Neuron (in vitro differentiated cells): ENCODE measurements at regions not wholly inside any gene's neighbourhood (a gene's known extent, or its start where the extent isn't known, plus 50 kb on each side); places are given as distances from the start of the nearest gene placed in this dataset.

Source experiments
- H2AFZ ChIP-seq: one replicate; pipeline ENCODE4 v1.6.1; 2013; ENCODE audit warnings: low read depth, mild to moderate bottlenecking, inconsistent platforms, low read length, moderate library complexity
- H3K27me3 ChIP-seq: one replicate; pipeline ENCODE4 v1.6.1; 2013; ENCODE audit warnings: low read length; ENCODE audit not compliant: insufficient read depth
- H3K36me3 ChIP-seq: one replicate; pipeline ENCODE4 v1.6.1; 2013; ENCODE audit warnings: low read length; ENCODE audit not compliant: insufficient read depth
- H3K4me1 ChIP-seq: one replicate; pipeline ENCODE4 v1.6.1; 2013; ENCODE audit warnings: low read length; ENCODE audit not compliant: insufficient read depth
- H3K4me3 ChIP-seq: 2 replicates; pipeline ENCODE4 v1.5.1; 2013; ENCODE audit warnings: mild to moderate bottlenecking, low read length, moderate library complexity
- H3K9me3 ChIP-seq: one replicate; pipeline ENCODE4 v1.6.1; 2013; ENCODE audit warnings: low read length

- Histone ChIP-seq H3K36me3 (no peaks in the 10 kb centered on the region), H3K4me1 (no peaks in the 10 kb centered on the region), H3K9me3 (no peaks in the 10 kb centered on the region), H3K27me3 (no peaks in the 10 kb centered on the region), H3K4me3 (no peak overlapping the region), H2AFZ (no peak overlapping the region)
Measured at GRCh38 chr2:106704798-106705197, 181.2 kb downstream of the ST6GAL2 start.

DNA sequence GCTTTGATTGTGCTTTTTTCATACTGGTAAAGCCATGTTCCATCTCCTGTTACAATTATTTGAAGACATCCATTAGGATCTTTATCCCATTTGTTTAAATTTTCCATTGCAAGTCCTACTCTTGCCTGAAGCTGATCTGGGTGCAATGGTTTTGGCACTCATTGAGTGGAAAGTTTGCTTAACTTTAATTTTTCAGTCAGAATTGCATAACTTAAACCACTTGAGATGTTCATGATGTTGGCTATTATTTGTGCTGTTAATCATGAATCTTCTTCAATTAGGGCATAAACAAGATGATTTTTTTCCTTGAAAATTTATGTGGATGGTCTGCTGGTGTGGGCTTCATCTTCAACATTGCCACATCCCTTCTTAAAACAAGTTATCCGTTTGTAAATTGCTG lies 180.1 kb downstream of the ST6GAL2 start:
- Histone ChIP-seq H3K36me3 (no peaks in the 10 kb centered on the region), H3K4me3 (no peak overlapping the region), H3K27me3 (no peaks in the 10 kb centered on the region), H3K4me1 (no peaks in the 10 kb centered on the region), H3K9me3 (no peaks in the 10 kb centered on the region), H2AFZ (no peak overlapping the region)

GRCh38 chr2:106706283-106706682 lies 179.7 kb downstream of the ST6GAL2 start:
- Histone ChIP-seq H3K27me3 (no peaks in the 10 kb centered on the region), H3K9me3 (no peaks in the 10 kb centered on the region), H3K36me3 (no peaks in the 10 kb centered on the region), H3K4me3 (no peak overlapping the region), H3K4me1 (no peaks in the 10 kb centered on the region), H2AFZ (no peak overlapping the region)

- no peaks in the 10 kb centered on the region for H3K27me3 ChIP-seq
- H3K9me3 ChIP-seq = no peaks in the 10 kb centered on the region
- H3K36me3 ChIP-seq = no peaks in the 10 kb centered on the region
Measured at GRCh38 chr2:106708209-106708608, 177.8 kb downstream of the ST6GAL2 start.

GRCh38 chr2:106709229-106709628 lies 176.7 kb downstream of the ST6GAL2 start:
- Histone ChIP-seq H2AFZ (no peak overlapping the region), H3K36me3 (no peaks in the 10 kb centered on the region), H3K4me3 (no peak overlapping the region), H3K27me3 (no peaks in the 10 kb centered on the region), H3K9me3 (no peaks in the 10 kb centered on the region), H3K4me1 (no peaks in the 10 kb centered on the region)

More at GRCh38 chr2:106708209-106708608, 177.8 kb downstream of the ST6GAL2 start:
- Histone ChIP-seq H2AFZ (no peak overlapping the region), H3K4me3 (no peak overlapping the region), H3K4me1 (no peaks in the 10 kb centered on the region)

- Histone ChIP-seq H3K4me1 (no peaks in the 10 kb centered on the region), H2AFZ (no peak overlapping the region), H3K36me3 (no peaks in the 10 kb centered on the region), H3K9me3 (no peaks in the 10 kb centered on the region), H3K4me3 (no peak overlapping the region), H3K27me3 (no peaks in the 10 kb centered on the region)
Measured at GRCh38 chr2:106719222-106719621, 166.7 kb downstream of the ST6GAL2 start.

GRCh38 chr2:106720026-106720425 lies 165.9 kb downstream of the ST6GAL2 start:
- Histone ChIP-seq H3K4me1 (no peaks in the 10 kb centered on the region), H2AFZ (no peak overlapping the region), H3K4me3 (no peak overlapping the region), H3K36me3 (no peaks in the 10 kb centered on the region), H3K9me3 (no peaks in the 10 kb centered on the region), H3K27me3 (no peaks in the 10 kb centered on the region)

GRCh38 chr2:106724301-106724794 lies 161.6 kb downstream of the ST6GAL2 start:
- H3K27me3 ChIP-seq = no peaks in the 10 kb centered on the region
- no peak overlapping the region for H2AFZ ChIP-seq
- H3K4me3 ChIP-seq = no peak overlapping the region
- H3K4me1 ChIP-seq = no peaks in the 10 kb centered on the region
- H3K9me3 ChIP-seq = no peaks in the 10 kb centered on the region
- no peaks in the 10 kb centered on the region for H3K36me3 ChIP-seq

DNA sequence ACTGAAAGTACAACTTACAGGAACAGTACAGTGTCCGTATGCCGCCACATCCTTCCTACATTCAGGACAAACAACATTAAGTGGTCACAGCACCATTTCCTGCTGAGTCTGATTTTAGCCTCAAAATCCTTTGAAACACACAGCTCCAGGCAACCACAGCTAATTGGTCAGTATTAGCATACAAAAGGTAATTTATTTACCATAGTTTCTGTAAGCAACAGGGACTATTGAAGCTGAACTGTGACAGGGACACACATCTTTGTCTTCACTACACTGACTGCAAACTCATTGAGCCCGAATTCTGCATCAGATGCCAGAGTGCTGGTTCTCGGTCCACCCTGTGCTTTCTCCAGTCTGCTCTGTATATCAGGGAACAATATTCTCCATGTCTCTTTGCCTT lies 151.8 kb downstream of the ST6GAL2 start:
- Histone ChIP-seq H2AFZ (no peak overlapping the region), H3K9me3 (no peaks in the 10 kb centered on the region), H3K4me3 (no peak overlapping the region), H3K4me1 (no peaks in the 10 kb centered on the region), H3K36me3 (no peaks in the 10 kb centered on the region), H3K27me3 (no peaks in the 10 kb centered on the region)

GRCh38 chr2:106735807-106736206 lies 150.2 kb downstream of the ST6GAL2 start:
- no peaks in the 10 kb centered on the region for H3K36me3 ChIP-seq
- H3K4me3 ChIP-seq = no peak overlapping the region
- no peaks in the 10 kb centered on the region for H3K9me3 ChIP-seq
- no peaks in the 10 kb centered on the region for H3K27me3 ChIP-seq
- H3K4me1 ChIP-seq = no peaks in the 10 kb centered on the region
- no peak overlapping the region for H2AFZ ChIP-seq

DNA sequence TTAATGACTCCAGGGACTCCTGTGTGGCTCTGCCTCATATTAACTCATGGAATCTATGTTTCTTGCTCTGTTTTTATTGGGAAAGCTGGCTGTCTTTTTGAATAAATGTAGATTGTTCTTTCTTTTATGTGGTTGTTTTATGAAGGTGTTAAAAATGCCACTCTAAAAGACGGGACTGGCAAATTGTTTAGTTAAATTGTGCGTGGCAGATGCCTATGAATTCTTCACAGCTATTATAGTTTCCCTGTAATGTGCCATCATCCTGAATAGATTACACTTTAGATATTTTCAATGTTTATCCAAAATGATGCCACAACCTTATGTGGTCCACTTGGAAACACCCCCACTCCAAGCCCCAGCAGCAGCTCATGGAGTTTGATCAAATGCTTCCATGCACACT lies 149.7 kb downstream of the ST6GAL2 start:
- Histone ChIP-seq H3K4me3 (no peak overlapping the region), H3K36me3 (no peaks in the 10 kb centered on the region), H3K27me3 (no peaks in the 10 kb centered on the region), H3K9me3 (no peaks in the 10 kb centered on the region), H2AFZ (no peak overlapping the region), H3K4me1 (no peaks in the 10 kb centered on the region)

GRCh38 chr2:106745468-106745867 lies 140.5 kb downstream of the ST6GAL2 start:
- peaks cover 3% of the 10 kb centered on the region for H3K27me3 ChIP-seq
- H3K4me1 ChIP-seq = no peaks in the 10 kb centered on the region
- H3K4me3 ChIP-seq = no peak overlapping the region
- H3K9me3 ChIP-seq = no peaks in the 10 kb centered on the region
- H3K36me3 ChIP-seq = no peaks in the 10 kb centered on the region
- no peak overlapping the region for H2AFZ ChIP-seq

- H2AFZ ChIP-seq = no peak overlapping the region
- no peak overlapping the region for H3K4me3 ChIP-seq
- peaks cover 3% of the 10 kb centered on the region for H3K27me3 ChIP-seq
- no peaks in the 10 kb centered on the region for H3K4me1 ChIP-seq
- H3K9me3 ChIP-seq = no peaks in the 10 kb centered on the region
- H3K36me3 ChIP-seq = no peaks in the 10 kb centered on the region
Measured at GRCh38 chr2:106749823-106750222, 136.1 kb downstream of the ST6GAL2 start.
